ENCODE measurements at regions not wholly inside any gene's neighbourhood (a gene's known extent, or its start where the extent isn't known, plus 50 kb on each side); places are given as distances from the start of the nearest gene placed in this dataset.

DNA sequence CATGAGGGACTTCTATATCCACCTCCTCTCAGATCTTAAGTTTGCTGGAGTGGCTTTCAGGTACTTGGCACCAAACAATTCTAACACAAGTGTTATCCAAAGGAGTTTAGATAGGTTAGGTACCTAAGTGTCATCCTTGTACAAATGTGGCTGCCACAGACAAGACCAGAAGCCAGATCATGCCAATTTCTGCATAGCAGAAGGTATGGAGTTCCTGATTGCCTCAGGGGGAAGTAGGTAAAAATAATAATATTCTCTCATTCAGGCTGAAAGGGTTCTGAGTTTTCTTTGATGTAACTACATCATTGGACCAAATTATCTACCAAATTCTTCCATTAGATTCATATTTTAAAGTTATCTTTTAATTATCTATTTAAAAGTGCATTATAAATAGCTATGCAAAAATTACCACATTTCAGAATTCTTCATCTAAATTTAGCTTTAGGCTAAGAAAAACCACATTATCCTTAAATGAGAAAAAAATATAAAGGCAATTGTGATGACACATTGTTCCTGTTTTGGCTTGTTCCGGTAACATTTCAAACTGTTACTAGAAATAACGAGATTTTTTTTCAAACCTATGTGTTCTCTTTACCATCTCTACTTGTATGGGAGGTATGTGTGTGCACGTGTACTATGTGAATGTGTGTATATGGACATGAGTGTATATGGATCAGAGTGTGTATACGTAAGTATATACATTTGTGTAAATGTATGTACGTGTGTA, 66.2 kb upstream of the POU2AF2 start:
- TF ChIP-seq CTCF (IDR thresholded peaks at IDR 0.05 in 4 of 5, conservative IDR thresholded peaks at IDR 0.05 in 1 of 5) (no peak), POLR2A (IDR thresholded peaks at IDR 0.05) (no peak)
